Panc1 (cell line): ENCODE measurements at regions not wholly inside any gene's neighbourhood (a gene's known extent, or its start where the extent isn't known, plus 50 kb on each side); places are given as distances from the start of the nearest gene placed in this dataset.

Experiments
- CTCF ChIP-seq: fragments of 450-650 bp; IDR thresholded peaks from 2 replicates; pipeline ENCODE4 v1.5.1; 2017; ENCODE audit warnings: mild to moderate bottlenecking
- POLR2AphosphoS5 ChIP-seq: IDR thresholded peaks from 2 replicates; pipeline ENCODE4 v1.6.1; 2012; ENCODE audit warnings: mild to moderate bottlenecking, low read depth, low read length, moderate library complexity
- REST ChIP-seq, 2 experiments: IDR thresholded peaks; 2 replicates each; pipeline ENCODE4 v1.6.1; 2011 to 2012; ENCODE audit warnings: low read depth in 2 of 2, control low read depth in 1 of 2, low read length in 1 of 2, mild to moderate bottlenecking in 1 of 2, moderate library complexity in 1 of 2; ENCODE audit not compliant: insufficient read depth in 1 of 2
- TCF7L2 ChIP-seq: IDR thresholded peaks from 2 replicates; pipeline ENCODE4 v1.6.1; 2011; ENCODE audit warnings: mild to moderate bottlenecking, low read depth, low read length, inconsistent platforms

- no peak for TF ChIP-seq CTCF
- TF ChIP-seq POLR2AphosphoS5: no peak
- TF ChIP-seq REST (IDR thresholded peaks at IDR 0.05; ENCODE audit: insufficient read depth in 1 of 2, low read depth in 2 of 2, low read length in 1 of 2): no peak
- TF ChIP-seq TCF7L2: no peak
Measured at GRCh38 chr18:2114765-2115164, 456.5 kb downstream of the METTL4 start.
